Mucosa of descending colon (tissue), 3 donors: ENCODE measurements at regions not wholly inside any gene's neighbourhood (a gene's known extent, or its start where the extent isn't known, plus 50 kb on each side); places are given as distances from the start of the nearest gene placed in this dataset.

ENCODE experiments used
- ATAC-seq: fragments of 200-7000 bp; cut with Tn5 transposase; one replicate; pipeline ENCODE4 v1.9.1; 2020; ENCODE audit warnings: mild to moderate bottlenecking, moderate library complexity
- DNase-seq, 3 donors: peaks; one replicate each; pipeline ENCODE4 v3.0.0-alpha.2; 2020
- H3K36me3 ChIP-seq: fragments of 200-600 bp; one replicate; pipeline ENCODE4 v1.8.0; 2021; ENCODE audit warnings: low read depth, mild to moderate bottlenecking
- H3K4me1 ChIP-seq: fragments of 200-600 bp; one replicate; pipeline ENCODE4 v1.8.0; 2021; ENCODE audit warnings: low read depth, mild to moderate bottlenecking
- H3K4me3 ChIP-seq: fragments of 200-600 bp; one replicate; pipeline ENCODE4 v1.8.0; 2021; ENCODE audit warnings: mild to moderate bottlenecking
- H3K9me3 ChIP-seq: fragments of 200-600 bp; one replicate; pipeline ENCODE4 v1.8.0; 2021; ENCODE audit warnings: mild to moderate bottlenecking
- CTCF ChIP-seq: fragments of 200-600 bp; IDR thresholded peaks from one replicate; pipeline ENCODE4 v1.8.0; 2022; ENCODE audit warnings: antibody characterized with exemption, mild to moderate bottlenecking
- intact Hi-C, 2 donors: fragments of 100-400 bp; cut with DNase I in 1 of 2; cut with micrococcal nuclease in 1 of 2; formaldehyde crosslinking; loops; one replicate each; pipeline versions ENCODE4 v1.11.0 to v1.11.1; 2022; cut with DNase I, micrococcal nuclease
- donor health status: DM: no; HTN: no; CAD: no; lungs with moderate emphysema.
- donor health status: DM: no; HTN: no; CAD: no.
- donor health status: DM: no; HTN: yes; CAD: no.

DNA sequence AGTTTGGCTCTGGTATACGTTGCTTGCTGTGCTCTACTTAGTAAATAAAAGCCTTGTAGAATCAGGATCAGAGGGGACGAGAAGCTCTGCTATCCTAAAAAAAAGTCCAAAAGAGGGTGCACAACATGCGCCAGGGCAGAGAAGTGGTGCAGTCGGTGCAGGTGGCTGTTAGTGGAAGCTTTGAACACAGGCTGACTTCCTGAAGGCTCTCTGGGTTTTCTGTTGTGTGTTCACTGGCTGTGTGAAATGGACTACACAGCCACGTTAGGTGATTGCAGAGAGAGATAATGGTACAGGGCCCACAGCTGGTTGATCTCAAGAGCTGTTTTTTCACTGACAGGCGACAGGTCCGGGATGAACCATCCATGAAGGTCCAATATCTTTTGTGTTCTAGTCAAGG, 167.4 kb downstream of the TMEM167A start:
- no peaks in the 10 kb centered on the region for H3K36me3 ChIP-seq
- intact Hi-C loops = no loop called here
- H3K9me3 ChIP-seq = no peaks in the 10 kb centered on the region
- H3K4me3 ChIP-seq = no peak overlapping the region
- DNase-seq (no peak), ATAC-seq (no peak)
- H3K4me1 ChIP-seq = no peaks in the 10 kb centered on the region
- TF ChIP-seq CTCF = no peak

- peaks cover 2% of the 10 kb centered on the region for H3K9me3 ChIP-seq
- no peak for DNase-seq
- intact Hi-C loops = no loop called here
- ATAC-seq = no peak
- H3K4me1 ChIP-seq = no peaks in the 10 kb centered on the region
- no peak for TF ChIP-seq CTCF
- H3K4me3 ChIP-seq = no peak overlapping the region
- H3K36me3 ChIP-seq = no peaks in the 10 kb centered on the region
These were observed 171.2 kb downstream of the TMEM167A start for GRCh38 chr5:82905986-82906385.

GRCh38 chr5:82901281-82901888, 175.8 kb downstream of the TMEM167A start:
- no peak for TF ChIP-seq CTCF
- no peak overlapping the region for H3K4me3 ChIP-seq
- H3K36me3 ChIP-seq = no peaks in the 10 kb centered on the region
- DNase-seq (no peak), ATAC-seq (no peak)
- intact Hi-C loops = no loop called here
- peaks cover 2% of the 10 kb centered on the region for H3K9me3 ChIP-seq
- no peaks in the 10 kb centered on the region for H3K4me1 ChIP-seq

GRCh38 chr5:82894716-82895115, 182.5 kb downstream of the TMEM167A start:
- intact Hi-C loops = no loop called here
- Histone ChIP-seq H3K4me1 (no peaks in the 10 kb centered on the region), H3K4me3 (no peak overlapping the region), H3K36me3 (no peaks in the 10 kb centered on the region), H3K9me3 (no peaks in the 10 kb centered on the region)
- no peak for TF ChIP-seq CTCF
- no peak for DNase-seq
- no peak for ATAC-seq

DNA sequence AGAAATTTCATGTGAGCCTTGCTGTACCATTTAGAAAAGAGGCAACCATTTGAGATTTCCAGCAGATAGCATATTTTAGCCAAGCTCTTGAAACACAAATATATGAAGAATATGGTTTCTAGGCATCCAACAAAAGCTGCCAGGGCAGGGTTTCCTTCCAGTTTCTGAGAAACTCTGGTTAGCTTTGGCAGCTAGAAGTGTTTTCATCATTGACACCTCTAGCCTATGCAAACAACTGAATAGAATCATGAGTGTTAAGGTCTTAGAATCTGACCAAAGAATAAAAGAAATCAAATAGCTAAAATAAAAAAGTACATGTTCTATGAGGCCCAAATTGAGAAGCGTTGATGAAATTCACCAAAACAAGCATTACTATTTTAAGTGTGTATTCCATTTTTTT, 188.1 kb downstream of the TMEM167A start:
- no peak overlapping the region for H3K4me3 ChIP-seq
- H3K9me3 ChIP-seq = no peaks in the 10 kb centered on the region
- no peak for DNase-seq
- ATAC-seq = no peak
- no peaks in the 10 kb centered on the region for H3K4me1 ChIP-seq
- H3K36me3 ChIP-seq = no peaks in the 10 kb centered on the region
- no peak for TF ChIP-seq CTCF
- intact Hi-C loops = no loop called here

GRCh38 chr5:82886911-82887310, 190.3 kb downstream of the TMEM167A start:
- intact Hi-C loops = no loop called here
- DNase-seq (no peak), ATAC-seq (no peak)
- no peak overlapping the region for H3K4me3 ChIP-seq
- H3K36me3 ChIP-seq = no peaks in the 10 kb centered on the region
- H3K9me3 ChIP-seq = no peaks in the 10 kb centered on the region
- no peak for TF ChIP-seq CTCF
- no peaks in the 10 kb centered on the region for H3K4me1 ChIP-seq
